OCI-LY3 (cell line): ENCODE measurements at regions not wholly inside any gene's neighbourhood (a gene's known extent, or its start where the extent isn't known, plus 50 kb on each side); places are given as distances from the start of the nearest gene placed in this dataset.

Experiments used
- H2AFZ ChIP-seq: fragments of 200-600, 300-600 bp; shearing (Covaris generic); 2 replicates; pipeline ENCODE4 v1.6.0; 2014; ENCODE audit warnings: antibody characterized with exemption, low read depth, low read length
- H3K27ac ChIP-seq: fragments of 200-600, 300-600 bp; sonication (generic); 2 replicates; pipeline ENCODE4 v1.5.1; 2014; ENCODE audit warnings: mild to moderate bottlenecking, low read length, moderate library complexity, mixed read lengths
- H3K27me3 ChIP-seq: fragments of 200-600, 300-600 bp; sonication (generic); 2 replicates; pipeline ENCODE4 v1.6.1; 2014; ENCODE audit warnings: low read depth, low read length, mixed read lengths
- H3K36me3 ChIP-seq: fragments of 200-600, 300-600 bp; sonication (generic); replicated peaks from 2 replicates; pipeline ENCODE3; 2014; ENCODE audit warnings: low read depth, low read length, mixed read lengths
- H3K4me1 ChIP-seq: fragments of 300-600, 200-600 bp; sonication (generic); 2 replicates; pipeline ENCODE4 v1.6.1; 2014; ENCODE audit warnings: low read length, mixed read lengths
- H3K4me2 ChIP-seq: fragments of 200-600, 300-600 bp; sonication (generic); 2 replicates; pipeline ENCODE4 v1.6.1; 2014; ENCODE audit warnings: low read length, mixed read lengths
- H3K4me3 ChIP-seq: fragments of 300-600, 200-600 bp; sonication (generic); 2 replicates; pipeline ENCODE4 v1.5.1; 2014; ENCODE audit warnings: antibody characterized with exemption, mild to moderate bottlenecking, low read length, moderate library complexity
- H3K79me2 ChIP-seq: fragments of 300-600, 200-600 bp; shearing (Covaris generic); 2 replicates; pipeline ENCODE4 v1.6.1; 2014; ENCODE audit warnings: mild to moderate bottlenecking, low read length, mixed read lengths
- H3K9ac ChIP-seq: fragments of 300-600, 200-600 bp; shearing (Covaris generic); 2 replicates; pipeline ENCODE4 v1.6.0; 2014; ENCODE audit warnings: mild to moderate bottlenecking, low read length, moderate library complexity
- H3K9me3 ChIP-seq: fragments of 200-600, 300-600 bp; shearing (Covaris generic); 2 replicates; pipeline ENCODE4 v1.6.1; 2014; ENCODE audit warnings: low read length, mixed read lengths; ENCODE audit not compliant: insufficient read depth
- H4K20me1 ChIP-seq: fragments of 200-600, 300-600 bp; sonication (generic); 2 replicates; pipeline ENCODE4 v1.6.1; 2016; ENCODE audit warnings: low read length, mixed read lengths; ENCODE audit not compliant: insufficient read depth
- EZH2phosphoT487 ChIP-seq: fragments of 200-600 bp; shearing (Covaris generic); IDR thresholded peaks from 2 replicates; pipeline ENCODE4 v1.6.1; 2018; ENCODE audit warnings: antibody characterized with exemption, mixed run types, low read depth
- TF ChIP-seq, protein P1 (sequence below): fragments of 200-600, 300-600 bp; sonication (generic); IDR thresholded peaks from 2 replicates; pipeline ENCODE4 v1.5.1; 2014; ENCODE audit warnings: antibody characterized with exemption, low read length, low read depth

- no peak overlapping the region for H3K9ac ChIP-seq
- H3K79me2 ChIP-seq = no peaks in the 10 kb centered on the region
- peaks cover 10% of the 10 kb centered on the region for H3K4me1 ChIP-seq
- H2AFZ ChIP-seq = no peak overlapping the region
- H3K9me3 ChIP-seq = no peaks in the 10 kb centered on the region
- no peak overlapping the region for H3K4me2 ChIP-seq
- no peaks in the 10 kb centered on the region for H4K20me1 ChIP-seq
- no peak overlapping the region for H3K27ac ChIP-seq
- TF ChIP-seq EZH2phosphoT487 = no peak
- TF ChIP-seq, protein P1, sequence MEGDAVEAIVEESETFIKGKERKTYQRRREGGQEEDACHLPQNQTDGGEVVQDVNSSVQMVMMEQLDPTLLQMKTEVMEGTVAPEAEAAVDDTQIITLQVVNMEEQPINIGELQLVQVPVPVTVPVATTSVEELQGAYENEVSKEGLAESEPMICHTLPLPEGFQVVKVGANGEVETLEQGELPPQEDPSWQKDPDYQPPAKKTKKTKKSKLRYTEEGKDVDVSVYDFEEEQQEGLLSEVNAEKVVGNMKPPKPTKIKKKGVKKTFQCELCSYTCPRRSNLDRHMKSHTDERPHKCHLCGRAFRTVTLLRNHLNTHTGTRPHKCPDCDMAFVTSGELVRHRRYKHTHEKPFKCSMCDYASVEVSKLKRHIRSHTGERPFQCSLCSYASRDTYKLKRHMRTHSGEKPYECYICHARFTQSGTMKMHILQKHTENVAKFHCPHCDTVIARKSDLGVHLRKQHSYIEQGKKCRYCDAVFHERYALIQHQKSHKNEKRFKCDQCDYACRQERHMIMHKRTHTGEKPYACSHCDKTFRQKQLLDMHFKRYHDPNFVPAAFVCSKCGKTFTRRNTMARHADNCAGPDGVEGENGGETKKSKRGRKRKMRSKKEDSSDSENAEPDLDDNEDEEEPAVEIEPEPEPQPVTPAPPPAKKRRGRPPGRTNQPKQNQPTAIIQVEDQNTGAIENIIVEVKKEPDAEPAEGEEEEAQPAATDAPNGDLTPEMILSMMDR = no peak
- H3K27me3 ChIP-seq = no peaks in the 10 kb centered on the region
- H3K4me3 ChIP-seq = no peak overlapping the region
- no peaks in the 10 kb centered on the region for H3K36me3 ChIP-seq
Measured at GRCh38 chr12:47417121-47417520, 288.7 kb downstream of the RPAP3 start.

DNA sequence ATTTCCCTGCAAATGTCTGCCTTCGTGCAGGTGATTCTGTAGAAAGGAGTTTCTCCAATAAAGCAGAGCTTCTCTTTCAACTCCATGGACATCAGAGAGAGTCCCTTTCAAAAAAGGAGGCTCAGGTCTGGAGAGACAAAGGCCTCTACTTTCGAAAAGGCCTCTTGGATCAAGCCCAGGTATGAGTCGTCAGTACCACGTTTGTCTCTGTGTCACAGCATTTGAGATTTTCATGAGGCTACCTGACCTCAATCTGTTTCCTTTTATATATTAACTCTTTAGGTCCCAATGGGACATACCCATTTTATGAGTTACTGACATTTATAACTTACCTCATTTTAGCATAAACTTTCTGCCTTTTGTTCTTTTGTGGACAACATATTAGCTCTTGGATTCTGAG, 290.8 kb downstream of the RPAP3 start:
- Histone ChIP-seq H3K9me3 (no peaks in the 10 kb centered on the region), H3K27ac (no peak overlapping the region), H3K4me2 (no peak overlapping the region; the same call in 1 of the 2 replicates), H4K20me1 (no peaks in the 10 kb centered on the region), H3K4me3 (no peak overlapping the region), H3K27me3 (no peaks in the 10 kb centered on the region), H3K9ac (no peak overlapping the region), H2AFZ (0 out of 2 replicates have a peak overlapping the region, but pooled peaks have one; percentile 3), H3K36me3 (no peaks in the 10 kb centered on the region), H3K4me1 (peaks cover 10% of the 10 kb centered on the region), H3K79me2 (no peaks in the 10 kb centered on the region)
- no peak for TF ChIP-seq EZH2phosphoT487
- TF ChIP-seq, protein P1 = no peak

DNA sequence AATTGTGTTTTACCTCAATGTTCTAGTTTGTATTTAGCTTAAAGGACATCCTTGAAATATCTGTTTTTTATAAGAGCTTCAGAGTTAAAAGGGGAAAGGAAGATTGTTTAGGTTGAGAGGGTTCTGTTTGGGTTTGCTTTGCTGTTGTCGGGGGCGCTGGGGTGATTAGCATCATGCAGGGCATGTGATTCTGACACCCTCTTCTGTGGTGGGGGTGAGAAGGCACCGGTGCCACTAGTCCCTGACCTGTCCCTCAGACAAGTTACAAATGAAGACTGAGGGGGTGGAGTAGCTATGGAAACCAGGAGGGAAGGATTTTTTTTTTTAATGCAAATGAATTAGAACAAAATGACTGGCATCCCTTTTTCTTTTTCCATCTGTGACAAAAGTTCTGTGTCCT, 291.3 kb downstream of the RPAP3 start:
- Histone ChIP-seq H3K4me3 (no peak overlapping the region), H2AFZ (no peak overlapping the region), H3K9me3 (no peaks in the 10 kb centered on the region), H3K9ac (no peak overlapping the region), H3K4me2 (no peak overlapping the region), H3K79me2 (no peaks in the 10 kb centered on the region), H3K27ac (no peak overlapping the region), H3K4me1 (peaks cover 10% of the 10 kb centered on the region), H3K36me3 (no peaks in the 10 kb centered on the region), H3K27me3 (no peaks in the 10 kb centered on the region), H4K20me1 (no peaks in the 10 kb centered on the region)
- TF ChIP-seq, protein P1 = no peak
- TF ChIP-seq EZH2phosphoT487 = no peak

GRCh38 chr12:47413806-47414205, 292.0 kb downstream of the RPAP3 start:
- H3K27ac ChIP-seq = no peak overlapping the region
- TF ChIP-seq, protein P1 = no peak
- H3K4me2 ChIP-seq = no peak overlapping the region
- no peaks in the 10 kb centered on the region for H3K9me3 ChIP-seq
- H3K27me3 ChIP-seq = no peaks in the 10 kb centered on the region
- H3K79me2 ChIP-seq = no peaks in the 10 kb centered on the region
- no peak overlapping the region for H3K4me3 ChIP-seq
- peaks cover 11% of the 10 kb centered on the region for H3K4me1 ChIP-seq
- no peaks in the 10 kb centered on the region for H4K20me1 ChIP-seq
- no peaks in the 10 kb centered on the region for H3K36me3 ChIP-seq
- H2AFZ ChIP-seq = no peak overlapping the region
- no peak overlapping the region for H3K9ac ChIP-seq
